Head of caudate nucleus (tissue), 42 donors: ENCODE measurements at regions not wholly inside any gene's neighbourhood (a gene's known extent, or its start where the extent isn't known, plus 50 kb on each side); places are given as distances from the start of the nearest gene placed in this dataset.
"Not testable (repeated sequence)": the region's sequence is repeated elsewhere in the genome, so short reads cannot be mapped to it uniquely, and the experiment has no call there.

Experiments used
- DNase-seq, 42 donors: peaks; one replicate each; pipeline versions ENCODE4 v3.0.0 to v3.0.0-alpha.2; 2020 to 2021; ENCODE audit warnings: mixed read lengths in 7 of 42
- intact Hi-C: fragments of 100-400 bp; cut with DNase I; formaldehyde crosslinking; loops from one replicate; pipeline ENCODE4 v1.15.0; 2022

GRCh38 chr18:39205565-39206195 is 1640.1 kb upstream of the CELF4 start:
- DNase-seq = no peak
- intact Hi-C loops = no loop called here

- intact Hi-C loops = no loop called here
- no peak for DNase-seq
Observed at GRCh38 chr18:39200153-39200552, 1634.6 kb upstream of the CELF4 start.

- DNase-seq = no peak
- intact Hi-C loops = no loop called here
Observed at GRCh38 chr18:39199231-39199855, 1633.7 kb upstream of the CELF4 start.

GRCh38 chr18:39198376-39198775 is 1632.8 kb upstream of the CELF4 start:
- intact Hi-C loops = no loop called here
- DNase-seq = peak in 39 of 42 donors; percentile 19 to 88 (median 52)

GRCh38 chr18:39191931-39192330 is 1626.3 kb upstream of the CELF4 start:
- DNase-seq = no peak
- intact Hi-C loops = no loop called here

GRCh38 chr18:39191058-39191457 is 1625.5 kb upstream of the CELF4 start:
- intact Hi-C loops = no loop called here
- no peak for DNase-seq

- DNase-seq = no peak
- intact Hi-C loops = no loop called here
Observed at GRCh38 chr18:39190508-39190907, 1624.9 kb upstream of the CELF4 start.

- intact Hi-C loops = no loop called here
- no peak for DNase-seq
Observed at GRCh38 chr18:39188278-39188677, 1622.7 kb upstream of the CELF4 start.

- DNase-seq = no peak
- intact Hi-C loops = no loop called here
Observed at GRCh38 chr18:39186008-39186407, 1620.4 kb upstream of the CELF4 start.

GRCh38 chr18:39184176-39184575 is 1618.6 kb upstream of the CELF4 start:
- intact Hi-C loops = no loop called here
- DNase-seq = no peak

GRCh38 chr18:39178166-39178565 is 1612.6 kb upstream of the CELF4 start:
- no peak for DNase-seq
- intact Hi-C loops = no loop called here

- DNase-seq = peak in 1 of 42 donors; percentile 2
- intact Hi-C loops = no loop called here
Observed at GRCh38 chr18:39172695-39173421, 1607.3 kb upstream of the CELF4 start.

- DNase-seq = no peak
- intact Hi-C loops = no loop called here
Observed at GRCh38 chr18:39168723-39169122, 1603.1 kb upstream of the CELF4 start.

- no peak for DNase-seq
- intact Hi-C loops = no loop called here
Observed at GRCh38 chr18:39167990-39168389, 1602.4 kb upstream of the CELF4 start.

GRCh38 chr18:39166776-39167175 is 1601.2 kb upstream of the CELF4 start:
- intact Hi-C loops = no loop called here
- no peak for DNase-seq

- intact Hi-C loops = no loop called here
- DNase-seq = peak in 6 of 42 donors; percentile 10 to 45 (median 18)
Observed at GRCh38 chr18:39162013-39162827, 1596.6 kb upstream of the CELF4 start.

GRCh38 chr18:39149211-39149806 is 1583.7 kb upstream of the CELF4 start:
- intact Hi-C loops = no loop called here
- no peak for DNase-seq

GRCh38 chr18:39134255-39134654 is 1568.7 kb upstream of the CELF4 start:
- DNase-seq = no peak
- intact Hi-C loops = no loop called here

GRCh38 chr18:39127538-39127937 is 1561.9 kb upstream of the CELF4 start:
- intact Hi-C loops, DNase-seq: not testable (repeated sequence)
